Thyroid gland (tissue), 4 donors: ENCODE measurements at regions not wholly inside any gene's neighbourhood (a gene's known extent, or its start where the extent isn't known, plus 50 kb on each side); places are given as distances from the start of the nearest gene placed in this dataset.

ENCODE experiments used
- POLR2A ChIP-seq, 2 donors: fragments of 450-650 bp; IDR thresholded peaks; one replicate each; pipeline ENCODE4 v1.6.1; 2017; ENCODE audit warnings: antibody characterized with exemption in 2 of 2, mild to moderate bottlenecking in 2 of 2, moderate library complexity in 1 of 2
- TF ChIP-seq, protein P1 (sequence below), 6 experiments: fragments of 200-600 bp in 3 of 6; fragments of 450-650 bp in 3 of 6; sonication (generic) in 3 of 6; IDR thresholded peaks; one replicate each; pipeline ENCODE4 v1.5.1; 2016 to 2019; ENCODE audit warnings: antibody characterized with exemption in 6 of 6, mild to moderate bottlenecking in 2 of 6, inconsistent platforms in 1 of 6, moderate library complexity in 1 of 6

DNA sequence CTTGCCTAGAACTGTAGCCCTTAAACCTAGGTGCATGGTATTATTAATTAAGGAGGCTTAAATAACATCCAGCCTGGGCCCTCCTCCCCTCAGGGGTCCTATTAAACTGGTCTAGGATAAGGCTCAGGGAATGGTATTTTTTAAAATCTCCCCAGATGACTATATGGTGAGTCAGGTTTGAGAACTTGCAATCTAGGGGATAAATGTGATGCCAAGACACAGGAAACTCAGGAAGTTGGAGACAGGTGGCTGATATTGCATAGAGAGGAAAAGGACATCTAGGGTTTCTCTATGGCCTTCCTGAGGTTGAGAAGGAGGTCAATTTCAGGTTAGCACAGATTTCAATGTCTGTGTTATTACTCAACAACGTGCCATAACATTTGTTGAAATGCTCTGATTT, 581.0 kb downstream of the TLE1 start:
- TF ChIP-seq, protein P1, sequence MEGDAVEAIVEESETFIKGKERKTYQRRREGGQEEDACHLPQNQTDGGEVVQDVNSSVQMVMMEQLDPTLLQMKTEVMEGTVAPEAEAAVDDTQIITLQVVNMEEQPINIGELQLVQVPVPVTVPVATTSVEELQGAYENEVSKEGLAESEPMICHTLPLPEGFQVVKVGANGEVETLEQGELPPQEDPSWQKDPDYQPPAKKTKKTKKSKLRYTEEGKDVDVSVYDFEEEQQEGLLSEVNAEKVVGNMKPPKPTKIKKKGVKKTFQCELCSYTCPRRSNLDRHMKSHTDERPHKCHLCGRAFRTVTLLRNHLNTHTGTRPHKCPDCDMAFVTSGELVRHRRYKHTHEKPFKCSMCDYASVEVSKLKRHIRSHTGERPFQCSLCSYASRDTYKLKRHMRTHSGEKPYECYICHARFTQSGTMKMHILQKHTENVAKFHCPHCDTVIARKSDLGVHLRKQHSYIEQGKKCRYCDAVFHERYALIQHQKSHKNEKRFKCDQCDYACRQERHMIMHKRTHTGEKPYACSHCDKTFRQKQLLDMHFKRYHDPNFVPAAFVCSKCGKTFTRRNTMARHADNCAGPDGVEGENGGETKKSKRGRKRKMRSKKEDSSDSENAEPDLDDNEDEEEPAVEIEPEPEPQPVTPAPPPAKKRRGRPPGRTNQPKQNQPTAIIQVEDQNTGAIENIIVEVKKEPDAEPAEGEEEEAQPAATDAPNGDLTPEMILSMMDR (IDR thresholded peaks at IDR 0.05): no peak
- TF ChIP-seq POLR2A (IDR thresholded peaks at IDR 0.05): no peak
